ENCODE measurements at regions not wholly inside any gene's neighbourhood (a gene's known extent, or its start where the extent isn't known, plus 50 kb on each side); places are given as distances from the start of the nearest gene placed in this dataset.

DNA sequence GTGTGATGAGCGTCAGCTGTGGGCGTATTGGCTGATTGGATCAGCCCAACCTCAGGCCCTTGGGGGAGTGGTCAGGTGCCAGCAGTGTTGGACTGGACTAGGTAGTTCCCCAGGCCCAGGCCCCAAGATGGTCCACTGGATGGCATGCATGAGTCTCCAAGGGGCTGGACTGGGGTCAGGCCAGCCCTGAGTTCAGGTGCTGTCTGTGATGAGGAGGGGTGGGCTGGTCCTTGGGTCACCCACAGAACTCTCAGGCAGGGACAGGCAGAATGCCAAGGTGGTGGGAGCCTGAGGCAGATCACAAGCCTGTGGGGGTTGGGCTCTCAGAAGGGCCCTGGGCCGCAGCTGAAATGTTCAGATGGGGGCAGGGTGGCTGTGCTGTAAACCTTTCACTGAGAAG, 59.5 kb upstream of the THUMPD2 start:
- TF ChIP-seq POLR2A (IDR thresholded peaks at IDR 0.05): no peak
- TF ChIP-seq, protein P1, sequence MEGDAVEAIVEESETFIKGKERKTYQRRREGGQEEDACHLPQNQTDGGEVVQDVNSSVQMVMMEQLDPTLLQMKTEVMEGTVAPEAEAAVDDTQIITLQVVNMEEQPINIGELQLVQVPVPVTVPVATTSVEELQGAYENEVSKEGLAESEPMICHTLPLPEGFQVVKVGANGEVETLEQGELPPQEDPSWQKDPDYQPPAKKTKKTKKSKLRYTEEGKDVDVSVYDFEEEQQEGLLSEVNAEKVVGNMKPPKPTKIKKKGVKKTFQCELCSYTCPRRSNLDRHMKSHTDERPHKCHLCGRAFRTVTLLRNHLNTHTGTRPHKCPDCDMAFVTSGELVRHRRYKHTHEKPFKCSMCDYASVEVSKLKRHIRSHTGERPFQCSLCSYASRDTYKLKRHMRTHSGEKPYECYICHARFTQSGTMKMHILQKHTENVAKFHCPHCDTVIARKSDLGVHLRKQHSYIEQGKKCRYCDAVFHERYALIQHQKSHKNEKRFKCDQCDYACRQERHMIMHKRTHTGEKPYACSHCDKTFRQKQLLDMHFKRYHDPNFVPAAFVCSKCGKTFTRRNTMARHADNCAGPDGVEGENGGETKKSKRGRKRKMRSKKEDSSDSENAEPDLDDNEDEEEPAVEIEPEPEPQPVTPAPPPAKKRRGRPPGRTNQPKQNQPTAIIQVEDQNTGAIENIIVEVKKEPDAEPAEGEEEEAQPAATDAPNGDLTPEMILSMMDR (IDR thresholded peaks at IDR 0.05): no peak
